Endothelial cell of umbilical vein (primary cell): ENCODE measurements at regions not wholly inside any gene's neighbourhood (a gene's known extent, or its start where the extent isn't known, plus 50 kb on each side); places are given as distances from the start of the nearest gene placed in this dataset.

Experiments used
- BruUV-seq: library from RNA; stranded (reverse); fragments of 400-500 nt; replicated peaks from 2 replicates; lab custom pipeline; 2021; lab: Mats Ljungman, UMichigan
- CTCF ChIA-PET: fragments of 300-600, 350-600 bp; sonication (Branson Sonifier 250); formaldehyde crosslinking; loops from one replicate; lab custom pipeline; 2021; ENCODE audit warnings: antibody characterized with exemption, inconsistent platforms; lab: Charles Lee
- POLR2A ChIA-PET: fragments of 300-600, 350-600 bp; sonication (Branson Sonifier 250); formaldehyde crosslinking; loops from one replicate; lab custom pipeline; 2021; ENCODE audit warnings: antibody characterized with exemption, inconsistent platforms; lab: Charles Lee
- DNase-seq: peaks from one replicate; pipeline ENCODE4 v3.0.0-alpha.2; 2011; ENCODE audit warnings: low read depth, low spot score
- FAIRE-seq: peaks from 2 replicates; lab custom pipeline; 2011; peaks lifted over from hg19 to GRCh38; lab: Jason Lieb, UNC
- H2AFZ ChIP-seq: 2 replicates; pipeline ENCODE4 v1.6.0; 2012; ENCODE audit warnings: low read depth, low read length, control low read depth, inconsistent platforms
- H3K27ac ChIP-seq: 2 replicates; pipeline ENCODE4 v1.5.1; 2011; ENCODE audit warnings: low read depth, mild to moderate bottlenecking, control low read depth, low read length, moderate library complexity; ENCODE audit not compliant: insufficient read depth
- H3K27me3 ChIP-seq, 2 experiments: 2 replicates each; pipeline versions ENCODE4 v1.6.0 to v1.6.1; 2011; ENCODE audit warnings: low read length in 2 of 2, mixed read lengths in 1 of 2; ENCODE audit not compliant: control insufficient read depth in 2 of 2, insufficient read depth in 2 of 2
- H3K36me3 ChIP-seq, 2 experiments: 2 replicates in 1 of 2; 3 replicates in 1 of 2; pipeline ENCODE4 v1.5.1; 2011; ENCODE audit warnings: low read length in 2 of 2, mild to moderate bottlenecking in 1 of 2, moderate library complexity in 1 of 2; ENCODE audit not compliant: control insufficient read depth in 2 of 2, insufficient read depth in 2 of 2; ENCODE audit errors: extremely low read depth in 1 of 2
- H3K4me1 ChIP-seq: 3 replicates; pipeline ENCODE4 v1.5.1; 2011; ENCODE audit warnings: mild to moderate bottlenecking, low read length; ENCODE audit not compliant: control insufficient read depth, insufficient read depth; ENCODE audit errors: extremely low read depth
- H3K4me2 ChIP-seq: 2 replicates; pipeline ENCODE4 v1.6.1; 2011; ENCODE audit warnings: low read length, control low read depth, mixed read lengths; ENCODE audit not compliant: insufficient read depth
- H3K4me3 ChIP-seq, 3 experiments: fragments of 200-600 bp in 1 of 3; sonication (generic), shearing (Covaris generic) in 1 of 3; replicated peaks in 1 of 3; 2 replicates each; pipeline ENCODE4 v1.5.1; 2011 to 2016; ENCODE audit warnings: control low read depth in 3 of 3, low read length in 3 of 3, mild to moderate bottlenecking in 2 of 3, inconsistent platforms in 1 of 3, low read depth in 1 of 3, moderate library complexity in 1 of 3; ENCODE audit not compliant: insufficient read depth in 1 of 3
- H3K79me2 ChIP-seq: 2 replicates; pipeline ENCODE4 v1.6.0; 2012; ENCODE audit warnings: low read length, inconsistent platforms; ENCODE audit not compliant: control insufficient read depth, insufficient read depth
- H3K9ac ChIP-seq: replicated peaks from 2 replicates; pipeline ENCODE3; 2011; ENCODE audit warnings: low read length, control low read depth; ENCODE audit not compliant: insufficient read depth; ENCODE audit errors: extremely low read depth
- H3K9me1 ChIP-seq: replicated peaks from 3 replicates; pipeline ENCODE4 v1.6.0; 2011; ENCODE audit warnings: mild to moderate bottlenecking, low read length; ENCODE audit not compliant: control insufficient read depth, insufficient read depth; ENCODE audit errors: extremely low read depth
- H3K9me3 ChIP-seq: replicated peaks from 2 replicates; pipeline ENCODE4 v1.5.1; 2012; ENCODE audit warnings: low read length, inconsistent platforms; ENCODE audit not compliant: control insufficient read depth, insufficient read depth
- H4K20me1 ChIP-seq: replicated peaks from 2 replicates; pipeline ENCODE3; 2011; ENCODE audit warnings: mild to moderate bottlenecking, low read length; ENCODE audit not compliant: control insufficient read depth, insufficient read depth; ENCODE audit errors: extremely low read depth
- CTCF ChIP-seq, 2 donors: IDR thresholded peaks; 1 replicate in 1 of 2; 2 replicates in 1 of 2; pipeline ENCODE4 v1.5.1; 2011; ENCODE audit warnings: low read length in 2 of 2, mild to moderate bottlenecking in 2 of 2, moderate library complexity in 2 of 2, control low read depth in 1 of 2, inconsistent platforms in 1 of 2, low read depth in 1 of 2; ENCODE audit not compliant: insufficient read depth in 1 of 2; ENCODE audit errors: extremely low read depth in 1 of 2
- EZH2 ChIP-seq: IDR thresholded peaks from 2 replicates; pipeline ENCODE4 v1.6.1; 2012; ENCODE audit warnings: borderline replicate concordance, low read depth, mild to moderate bottlenecking, moderate library complexity, low read length, inconsistent platforms; ENCODE audit not compliant: severe bottlenecking
- FOS ChIP-seq: IDR thresholded peaks from 2 replicates; pipeline ENCODE4 v1.6.1; 2011; ENCODE audit warnings: mild to moderate bottlenecking, low read length, moderate library complexity, borderline replicate concordance; ENCODE audit not compliant: insufficient read depth
- GATA2 ChIP-seq: IDR thresholded peaks from 2 replicates; pipeline ENCODE4 v1.7.0; 2011; ENCODE audit warnings: low read depth, mild to moderate bottlenecking, moderate library complexity, mixed read lengths, low read length; ENCODE audit not compliant: insufficient read length, insufficient read depth
- JUN ChIP-seq: IDR thresholded peaks from 2 replicates; pipeline ENCODE4 v1.6.1; 2011; ENCODE audit warnings: borderline replicate concordance, low read depth; ENCODE audit not compliant: insufficient read length, insufficient read depth
- MAX ChIP-seq: IDR thresholded peaks from 2 replicates; pipeline ENCODE4 v1.6.1; 2011; ENCODE audit not compliant: insufficient read depth, insufficient read length
- MYC ChIP-seq: IDR thresholded peaks from one replicate; pipeline ENCODE4 v1.6.1; 2011; ENCODE audit warnings: mild to moderate bottlenecking, low read depth, low read length
- POLR2A ChIP-seq: IDR thresholded peaks from 2 replicates; pipeline ENCODE4 v1.6.1; 2012; ENCODE audit warnings: low read depth, mild to moderate bottlenecking, control low read depth, low read length
- POLR2AphosphoS5 ChIP-seq: IDR thresholded peaks from 2 replicates; pipeline ENCODE4 v1.6.1; 2012; ENCODE audit warnings: low read depth, mild to moderate bottlenecking, control low read depth, low read length, moderate library complexity; ENCODE audit not compliant: insufficient read depth
- dilution Hi-C: fragments of 300-500 bp; cut with MboI; formaldehyde crosslinking; loops from one replicate; pipeline ENCODE4 v1.15.0; 2019; ENCODE audit warnings: low sequenced_read_pairs; ENCODE audit not compliant: extremely low pct_ligation_motif_present
- intact Hi-C: fragments of 100-400 bp; cut with micrococcal nuclease; formaldehyde crosslinking; loops from one replicate; pipeline ENCODE4 v1.10.0; 2022

GRCh38 chr15:95834028-95834804 lies 496.3 kb upstream of the NR2F2 start:
- DNase-seq (no peak), FAIRE-seq (no peak)
- Histone ChIP-seq H3K79me2 (no peaks in the 10 kb centered on the region), H3K4me3 (no peak overlapping the region), H4K20me1 (no peaks in the 10 kb centered on the region), H3K4me2 (no peak overlapping the region), H2AFZ (no peak overlapping the region), H3K9me3 (no peaks in the 10 kb centered on the region), H3K36me3 (no peaks in the 10 kb centered on the region), H3K27me3 (no peaks in the 10 kb centered on the region), H3K9ac (no peak overlapping the region), H3K9me1 (no peaks in the 10 kb centered on the region), H3K4me1 (no peaks in the 10 kb centered on the region), H3K27ac (no peak overlapping the region)
- BruUV-seq = no TSS peak
- intact Hi-C loops = no loop called here
- POLR2A ChIA-PET = no interaction called here
- TF ChIP-seq CTCF (IDR thresholded peaks at IDR 0.05; ENCODE audit: extremely low read depth in 1 of 2, insufficient read depth in 1 of 2, low read depth in 1 of 2, low read length in 2 of 2) (no peak), EZH2 (no peak), MYC (no peak), GATA2 (no peak), POLR2A (no peak), POLR2AphosphoS5 (no peak), JUN (no peak), FOS (no peak), MAX (no peak)
- dilution Hi-C loops = no loop called here
- CTCF ChIA-PET = interaction anchor here (0.6 to 1.2 kb wide), 2 partner anchors 9 to 23 kb away, joined by 3 to 4 read pairs; no protein-coding TSS in a partner anchor
